ENCODE measurements at regions not wholly inside any gene's neighbourhood (a gene's known extent, or its start where the extent isn't known, plus 50 kb on each side); places are given as distances from the start of the nearest gene placed in this dataset.

GRCh38 chr4:14254926-14255325, 627.4 kb upstream of the BOD1L1 start:
- H3K4me3 Mint-ChIP-seq = no peak overlapping the region
- no peak for DNase-seq
- H3K27me3 Mint-ChIP-seq (ENCODE audit: low read depth, poor library complexity) = no peaks in the 10 kb centered on the region
- H3K27ac Mint-ChIP-seq = no peak overlapping the region
- H3K4me1 Mint-ChIP-seq = no peaks in the 10 kb centered on the region
- H3K36me3 Mint-ChIP-seq (ENCODE audit: low read depth) = no peaks in the 10 kb centered on the region
- TF ChIP-seq CTCF (IDR thresholded peaks at IDR 0.05) = no peak
- peaks cover 7% of the 10 kb centered on the region for H3K9me3 Mint-ChIP-seq

- TF ChIP-seq CTCF (IDR thresholded peaks at IDR 0.05) = no peak
- no peak overlapping the region for H3K4me3 Mint-ChIP-seq
- H3K27me3 Mint-ChIP-seq (ENCODE audit: low read depth, poor library complexity) = no peaks in the 10 kb centered on the region
- peaks cover 4% of the 10 kb centered on the region for H3K9me3 Mint-ChIP-seq
- no peaks in the 10 kb centered on the region for H3K4me1 Mint-ChIP-seq
- DNase-seq = no peak
- H3K27ac Mint-ChIP-seq = no peak overlapping the region
- H3K36me3 Mint-ChIP-seq (ENCODE audit: low read depth) = no peaks in the 10 kb centered on the region
Measured at GRCh38 chr4:14257903-14258302, 630.4 kb upstream of the BOD1L1 start.

- Mint-ChIP-seq H3K27ac (no peak overlapping the region), H3K36me3 (ENCODE audit: low read depth) (no peaks in the 10 kb centered on the region), H3K4me1 (no peaks in the 10 kb centered on the region), H3K27me3 (ENCODE audit: low read depth, poor library complexity) (no peaks in the 10 kb centered on the region), H3K9me3 (no peaks in the 10 kb centered on the region), H3K4me3 (no peak overlapping the region)
- TF ChIP-seq CTCF (IDR thresholded peaks at IDR 0.05) = no peak
- DNase-seq = no peak
Measured at GRCh38 chr4:14259936-14260335, 632.4 kb upstream of the BOD1L1 start.

DNA sequence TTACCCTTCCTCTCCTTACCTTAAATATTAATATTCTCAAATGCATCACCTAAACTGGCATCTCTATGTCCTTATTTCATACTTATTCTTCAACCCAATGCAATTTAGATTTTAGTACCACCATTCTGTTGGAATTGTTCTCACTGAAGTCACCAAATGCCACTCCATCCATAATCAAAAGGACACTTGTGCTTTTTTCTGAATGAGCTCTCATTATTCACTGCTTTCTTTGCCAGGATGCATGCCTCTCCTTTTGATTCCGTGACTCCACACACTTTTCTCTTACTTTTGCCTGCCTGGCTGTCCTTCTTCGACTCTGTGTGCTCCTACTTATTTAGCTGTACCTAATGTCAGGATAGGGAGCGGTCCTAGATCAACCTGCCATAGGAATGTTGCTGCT, 633.1 kb upstream of the BOD1L1 start:
- H3K27ac Mint-ChIP-seq = no peak overlapping the region
- H3K27me3 Mint-ChIP-seq (ENCODE audit: low read depth, poor library complexity) = no peaks in the 10 kb centered on the region
- no peak for TF ChIP-seq CTCF (IDR thresholded peaks at IDR 0.05)
- no peaks in the 10 kb centered on the region for H3K9me3 Mint-ChIP-seq
- H3K4me3 Mint-ChIP-seq = no peak overlapping the region
- H3K36me3 Mint-ChIP-seq (ENCODE audit: low read depth) = no peaks in the 10 kb centered on the region
- H3K4me1 Mint-ChIP-seq = no peaks in the 10 kb centered on the region
- DNase-seq = no peak

DNA sequence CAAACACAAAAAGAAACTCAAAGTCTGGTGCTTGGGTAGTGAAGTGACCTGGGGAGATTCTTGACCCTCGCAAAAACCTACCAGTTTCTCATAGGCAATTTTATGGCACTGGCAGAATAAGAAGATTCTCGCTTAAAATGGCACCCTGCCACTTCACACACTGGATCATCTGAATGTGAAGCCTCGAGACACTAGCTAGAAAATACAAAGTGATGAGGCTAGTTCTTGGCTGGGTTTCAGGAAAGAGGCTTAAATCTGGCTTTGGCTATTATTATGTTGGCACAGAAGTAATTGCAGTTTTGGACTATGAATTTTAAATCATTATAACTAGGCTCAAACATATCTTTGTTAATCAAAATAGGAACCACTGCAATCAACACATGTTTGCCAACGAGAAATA, 634.7 kb upstream of the BOD1L1 start:
- no peak overlapping the region for H3K27ac Mint-ChIP-seq
- H3K36me3 Mint-ChIP-seq (ENCODE audit: low read depth) = no peaks in the 10 kb centered on the region
- no peaks in the 10 kb centered on the region for H3K4me1 Mint-ChIP-seq
- no peak for DNase-seq
- no peaks in the 10 kb centered on the region for H3K27me3 Mint-ChIP-seq (ENCODE audit: low read depth, poor library complexity)
- H3K4me3 Mint-ChIP-seq = no peak overlapping the region
- no peak for TF ChIP-seq CTCF (IDR thresholded peaks at IDR 0.05)
- H3K9me3 Mint-ChIP-seq = no peaks in the 10 kb centered on the region

DNA sequence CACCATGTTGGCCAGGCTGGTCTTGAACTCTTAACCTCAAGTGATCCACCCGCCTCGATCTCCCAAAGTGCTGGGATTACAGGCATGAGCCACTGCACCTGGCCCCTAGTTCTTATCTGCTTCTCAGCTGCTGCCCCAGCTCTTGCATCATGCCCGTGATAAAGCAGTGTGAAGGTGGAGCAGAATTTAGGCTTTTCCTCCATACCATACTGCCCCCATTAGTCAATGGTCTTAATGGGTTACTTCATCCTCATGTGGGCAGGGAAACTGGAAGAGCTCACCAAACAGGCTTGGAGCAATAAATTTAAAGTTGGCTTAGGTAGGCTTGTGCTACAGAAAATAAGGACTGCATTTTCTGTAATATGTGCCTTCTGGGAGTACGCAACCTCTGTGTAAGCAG, 636.9 kb upstream of the BOD1L1 start:
- no peak for TF ChIP-seq CTCF (IDR thresholded peaks at IDR 0.05)
- Mint-ChIP-seq H3K36me3 (ENCODE audit: low read depth) (no peaks in the 10 kb centered on the region), H3K4me1 (no peaks in the 10 kb centered on the region), H3K9me3 (no peaks in the 10 kb centered on the region), H3K27me3 (ENCODE audit: low read depth, poor library complexity) (peaks cover 4% of the 10 kb centered on the region), H3K27ac (no peak overlapping the region), H3K4me3 (no peak overlapping the region)
- no peak for DNase-seq
